ENCODE measurements at regions not wholly inside any gene's neighbourhood (a gene's known extent, or its start where the extent isn't known, plus 50 kb on each side); places are given as distances from the start of the nearest gene placed in this dataset.

DNA sequence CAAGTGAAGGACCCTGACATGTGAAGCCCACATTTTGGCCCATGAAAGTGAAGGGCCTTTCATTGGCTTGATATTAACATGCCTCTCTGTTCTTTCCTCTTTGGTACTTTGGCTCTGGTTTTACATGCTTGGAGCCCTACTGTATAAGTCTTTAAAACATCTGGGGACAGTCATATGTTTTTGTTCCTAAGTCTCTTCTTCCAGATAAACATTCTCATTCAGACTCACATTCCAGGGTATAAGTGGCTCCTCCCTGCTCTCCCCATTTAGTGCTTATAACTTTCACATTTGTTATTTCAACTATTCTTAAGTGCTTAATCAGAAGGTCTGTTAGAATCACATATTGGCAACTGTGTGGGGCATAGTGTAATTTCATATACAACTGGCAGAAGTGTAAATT, 1932.2 kb upstream of the CELF4 start:
- TF ChIP-seq, protein P1, sequence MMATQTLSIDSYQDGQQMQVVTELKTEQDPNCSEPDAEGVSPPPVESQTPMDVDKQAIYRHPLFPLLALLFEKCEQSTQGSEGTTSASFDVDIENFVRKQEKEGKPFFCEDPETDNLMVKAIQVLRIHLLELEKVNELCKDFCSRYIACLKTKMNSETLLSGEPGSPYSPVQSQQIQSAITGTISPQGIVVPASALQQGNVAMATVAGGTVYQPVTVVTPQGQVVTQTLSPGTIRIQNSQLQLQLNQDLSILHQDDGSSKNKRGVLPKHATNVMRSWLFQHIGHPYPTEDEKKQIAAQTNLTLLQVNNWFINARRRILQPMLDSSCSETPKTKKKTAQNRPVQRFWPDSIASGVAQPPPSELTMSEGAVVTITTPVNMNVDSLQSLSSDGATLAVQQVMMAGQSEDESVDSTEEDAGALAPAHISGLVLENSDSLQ (IDR thresholded peaks at IDR 0.05), result no peak
- TF ChIP-seq FOXA1 (IDR thresholded peaks at IDR 0.05), result no peak

Data from HEK293T (cell line).